IPS-20b (cell line): ENCODE measurements at regions not wholly inside any gene's neighbourhood (a gene's known extent, or its start where the extent isn't known, plus 50 kb on each side); places are given as distances from the start of the nearest gene placed in this dataset.
"Not testable (repeated sequence)": the region's sequence is repeated elsewhere in the genome, so short reads cannot be mapped to it uniquely, and the experiment has no call there.

Experiments used
- H3K27ac ChIP-seq: one replicate; pipeline ENCODE4 v1.5.1; 2013; ENCODE audit warnings: low read length
- H3K27me3 ChIP-seq: 2 replicates; pipeline ENCODE4 v1.6.1; 2013; ENCODE audit warnings: mild to moderate bottlenecking, low read length, inconsistent platforms; ENCODE audit not compliant: insufficient read depth
- H3K36me3 ChIP-seq: 2 replicates; pipeline ENCODE4 v1.6.1; 2013; ENCODE audit warnings: low read depth, mild to moderate bottlenecking, inconsistent platforms, low read length, moderate library complexity; ENCODE audit not compliant: insufficient read depth
- H3K4me1 ChIP-seq: 2 replicates; pipeline ENCODE4 v1.6.1; 2013; ENCODE audit warnings: mild to moderate bottlenecking, control low read depth, inconsistent platforms, low read length, moderate library complexity; ENCODE audit not compliant: insufficient read depth
- H3K4me3 ChIP-seq: 2 replicates; pipeline ENCODE4 v1.5.1; 2013; ENCODE audit warnings: mild to moderate bottlenecking, low read length, inconsistent platforms
- H3K9ac ChIP-seq: 2 replicates; pipeline ENCODE4 v1.6.1; 2013; ENCODE audit warnings: low read depth, mild to moderate bottlenecking, inconsistent platforms, low read length, moderate library complexity
- H3K9me3 ChIP-seq: 2 replicates; pipeline ENCODE4 v1.6.1; 2013; ENCODE audit warnings: mild to moderate bottlenecking, low read depth, low read length, inconsistent platforms; ENCODE audit not compliant: insufficient read depth

DNA sequence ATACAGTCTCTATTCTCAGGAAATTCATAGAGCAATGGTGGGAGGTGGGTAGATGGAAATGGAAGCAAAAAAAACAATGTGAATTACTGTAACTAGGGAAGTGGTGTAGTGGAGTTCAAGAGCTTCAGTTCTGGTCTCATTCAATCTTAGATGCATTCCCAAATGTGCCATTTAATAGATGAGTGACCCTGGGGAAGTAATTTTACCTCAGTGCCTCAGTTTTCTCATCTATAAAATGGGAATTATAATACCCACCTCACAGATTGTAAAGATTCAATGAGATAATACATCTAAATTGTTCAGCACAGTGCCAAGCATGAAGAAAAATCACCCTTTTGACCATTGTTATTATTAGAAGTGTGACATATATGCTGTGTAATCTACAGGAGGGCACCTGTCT lies 173.1 kb downstream of the SLC38A4 start:
- H3K9ac ChIP-seq = no peak overlapping the region
- H3K27me3 ChIP-seq = no peaks in the 10 kb centered on the region
- peaks cover 10% of the 10 kb centered on the region for H3K9me3 ChIP-seq
- no peaks in the 10 kb centered on the region for H3K4me1 ChIP-seq
- no peak overlapping the region for H3K27ac ChIP-seq
- no peak overlapping the region for H3K4me3 ChIP-seq
- H3K36me3 ChIP-seq = no peaks in the 10 kb centered on the region

DNA sequence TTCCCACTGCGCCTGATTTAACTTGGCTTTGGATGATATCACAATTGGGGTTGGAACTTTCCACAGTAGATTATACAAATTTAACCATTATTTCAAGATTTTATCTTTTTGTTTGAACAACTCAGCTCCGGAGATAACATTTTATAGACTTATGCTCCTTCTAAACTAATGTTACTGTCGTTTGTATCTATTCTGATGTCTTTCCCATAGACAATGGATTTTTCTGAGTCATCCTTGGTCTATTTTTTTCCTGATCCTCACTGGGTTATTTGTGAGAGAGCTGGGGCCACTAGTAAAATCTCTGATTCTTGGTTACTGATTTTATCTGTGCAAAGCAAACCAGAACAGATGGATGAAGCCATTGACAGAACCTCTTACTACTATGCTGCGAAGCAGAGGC lies 175.1 kb downstream of the SLC38A4 start:
- Histone ChIP-seq H3K36me3 (no peaks in the 10 kb centered on the region), H3K27ac (no peak overlapping the region), H3K9ac (no peak overlapping the region), H3K27me3 (no peaks in the 10 kb centered on the region), H3K4me3 (no peak overlapping the region), H3K9me3 (peaks cover 15% of the 10 kb centered on the region), H3K4me1 (no peaks in the 10 kb centered on the region)

DNA sequence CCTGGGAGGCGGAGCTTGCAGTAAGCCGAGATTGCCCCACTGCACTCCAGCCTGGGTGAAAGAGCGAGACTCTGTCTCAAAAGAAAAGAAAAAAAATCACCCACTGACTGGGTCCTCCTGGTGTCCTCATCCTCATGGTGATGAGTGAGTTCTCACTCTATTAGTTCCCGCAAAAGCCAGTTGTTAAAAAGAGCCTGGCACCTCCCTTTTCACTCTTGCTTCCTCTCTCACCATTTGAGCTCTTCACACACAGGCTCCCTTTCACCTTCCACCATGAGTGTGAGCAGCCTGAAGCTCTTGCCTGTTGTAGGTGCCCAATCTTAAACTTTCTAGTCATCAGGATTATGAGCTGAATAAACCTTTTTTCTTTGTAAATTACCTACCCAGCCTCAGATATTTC lies 176.4 kb downstream of the SLC38A4 start:
- Histone ChIP-seq H3K9ac (no peak overlapping the region), H3K27ac (no peak overlapping the region), H3K27me3 (no peaks in the 10 kb centered on the region), H3K36me3 (no peaks in the 10 kb centered on the region), H3K9me3 (peaks cover 15% of the 10 kb centered on the region), H3K4me3 (no peak overlapping the region), H3K4me1 (no peaks in the 10 kb centered on the region)

DNA sequence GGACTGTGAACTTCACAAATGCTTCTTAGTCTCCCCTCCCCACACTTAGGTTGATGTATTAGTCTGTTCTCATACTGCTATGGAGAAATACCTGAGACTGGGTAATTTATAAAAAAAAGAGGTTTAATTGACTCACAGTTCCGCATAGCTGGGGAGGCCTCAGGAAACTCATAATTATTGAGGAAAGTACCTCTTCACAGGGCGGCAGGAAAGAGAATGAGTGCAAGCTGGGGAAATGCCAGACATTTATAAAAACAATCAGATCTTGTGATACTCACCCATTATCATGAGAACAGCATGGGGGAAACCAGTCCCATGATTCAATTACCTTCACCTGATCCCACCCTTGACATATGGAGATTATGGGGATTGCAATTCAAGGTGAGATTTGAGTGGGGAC lies 178.8 kb downstream of the SLC38A4 start:
- Histone ChIP-seq H3K4me3 (no peak overlapping the region), H3K4me1 (no peaks in the 10 kb centered on the region)

DNA sequence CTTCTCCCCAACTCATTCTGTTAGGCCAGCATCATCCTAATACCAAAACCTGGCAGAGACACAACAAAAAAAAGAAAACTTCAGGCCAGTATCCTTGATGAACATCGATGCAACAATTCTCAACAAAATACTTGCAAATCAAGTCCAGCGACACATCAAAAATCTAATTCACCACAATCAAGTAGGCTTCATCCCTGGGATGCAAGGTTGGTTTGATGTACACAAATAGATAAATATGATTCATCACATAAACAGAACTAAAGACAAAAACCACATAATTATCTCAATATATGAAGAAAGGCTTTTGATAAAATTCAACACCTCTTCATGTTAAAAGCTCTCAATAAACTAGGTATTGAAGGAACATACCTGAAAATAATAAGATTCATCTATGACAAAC lies 184.1 kb downstream of the SLC38A4 start:
- H3K36me3 ChIP-seq, H3K27me3 ChIP-seq, H3K4me1 ChIP-seq, H3K4me3 ChIP-seq, H3K27ac ChIP-seq, H3K9ac ChIP-seq, H3K9me3 ChIP-seq: not testable (repeated sequence)

More for the DNA sequence above, 178.8 kb downstream of the SLC38A4 start:
- Histone ChIP-seq H3K9me3 (peaks cover 15% of the 10 kb centered on the region), H3K9ac (no peak overlapping the region), H3K27ac (no peak overlapping the region), H3K27me3 (no peaks in the 10 kb centered on the region), H3K36me3 (no peaks in the 10 kb centered on the region)

DNA sequence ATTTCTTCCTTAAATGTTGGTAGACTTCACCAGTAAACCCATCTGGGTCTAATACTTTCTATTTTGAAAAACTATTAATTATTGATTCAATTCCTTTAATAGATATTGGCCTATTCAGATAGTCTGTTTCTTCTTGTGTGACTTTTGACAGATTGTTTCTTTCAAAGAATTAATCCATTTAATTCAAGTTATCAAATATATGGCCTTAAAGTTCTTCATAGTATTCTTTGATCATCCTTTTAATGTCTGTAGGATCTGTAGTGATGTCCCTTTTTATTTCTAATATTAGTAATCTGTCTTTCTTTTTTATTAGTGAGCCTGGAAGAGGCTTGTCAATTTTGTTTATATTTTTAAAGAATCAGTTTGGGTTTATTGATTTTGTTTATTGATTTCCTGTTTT lies 190.0 kb downstream of the SLC38A4 start:
- Histone ChIP-seq H3K9ac (no peak overlapping the region), H3K4me3 (no peak overlapping the region), H3K9me3 (peaks cover 2% of the 10 kb centered on the region; the same call in 1 of the 2 replicates), H3K4me1 (no peaks in the 10 kb centered on the region), H3K27ac (no peak overlapping the region), H3K27me3 (no peaks in the 10 kb centered on the region), H3K36me3 (no peaks in the 10 kb centered on the region)

DNA sequence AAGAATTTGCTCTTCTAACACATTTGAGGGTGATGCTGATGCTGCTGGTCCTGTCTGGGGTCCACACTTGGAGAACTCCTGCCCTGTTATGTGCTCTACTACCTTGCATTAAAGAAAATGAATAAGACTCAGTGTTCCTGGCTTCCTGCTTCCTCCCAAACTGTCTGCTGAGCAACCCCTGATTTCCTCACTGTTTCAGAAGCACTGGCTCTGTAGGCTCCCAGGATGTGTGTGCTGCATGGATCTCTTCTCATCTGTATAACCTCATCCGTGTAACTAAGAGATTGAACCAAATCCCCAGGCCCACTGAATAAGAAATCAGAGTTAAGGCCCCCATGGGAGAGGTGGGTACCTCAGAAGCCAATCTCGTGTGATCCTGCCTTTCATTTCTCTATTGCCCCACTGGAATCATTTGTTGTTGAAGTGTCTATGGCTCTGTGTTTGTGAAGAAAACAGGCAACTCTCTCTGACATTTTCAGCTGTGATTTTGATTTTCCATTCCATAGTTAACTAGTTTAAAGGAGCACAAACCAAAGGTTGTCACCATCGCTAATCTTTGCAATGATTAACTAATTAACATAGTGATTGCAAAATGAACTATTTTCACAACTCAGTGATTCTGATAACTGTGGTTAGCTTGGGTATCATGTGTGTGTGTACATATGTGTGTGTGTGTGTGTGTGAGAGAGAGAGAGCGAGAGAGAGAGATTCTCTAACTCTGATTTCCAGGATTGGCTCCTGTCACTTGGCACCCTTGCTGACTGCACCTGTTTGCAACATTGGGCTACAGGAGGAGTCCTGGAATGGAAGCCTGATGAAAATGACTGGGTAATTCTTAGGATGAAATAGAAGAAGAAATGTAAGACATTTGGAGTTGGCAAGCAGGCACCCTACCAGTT lies 196.2 kb downstream of the SLC38A4 start:
- no peaks in the 10 kb centered on the region for H3K36me3 ChIP-seq
- H3K4me3 ChIP-seq = no peak overlapping the region
- H3K9ac ChIP-seq = no peak overlapping the region
- no peaks in the 10 kb centered on the region for H3K27me3 ChIP-seq
- no peaks in the 10 kb centered on the region for H3K9me3 ChIP-seq
- no peaks in the 10 kb centered on the region for H3K4me1 ChIP-seq
- H3K27ac ChIP-seq = no peak overlapping the region

DNA sequence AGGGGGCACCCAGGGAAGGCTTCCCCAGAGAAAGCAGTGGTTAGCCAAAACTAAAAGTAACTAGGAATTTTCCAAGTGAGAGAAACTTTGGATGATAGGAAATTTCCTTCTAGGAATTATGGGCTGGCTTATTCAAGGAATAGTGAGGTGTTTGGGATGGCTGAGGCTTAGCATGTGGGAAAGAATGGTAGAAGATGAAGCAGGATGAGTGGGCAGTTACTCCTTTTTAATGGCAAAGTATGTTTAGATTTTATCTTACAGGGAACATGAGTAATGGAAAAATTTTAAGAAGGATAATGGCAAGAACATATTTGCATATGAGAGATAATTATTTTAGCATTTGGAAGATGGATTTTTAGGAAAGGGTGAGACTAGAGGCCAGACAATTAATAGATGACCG lies 197.6 kb downstream of the SLC38A4 start:
- Histone ChIP-seq H3K36me3 (no peaks in the 10 kb centered on the region), H3K4me1 (no peaks in the 10 kb centered on the region), H3K27ac (no peak overlapping the region), H3K9ac (no peak overlapping the region), H3K9me3 (no peaks in the 10 kb centered on the region), H3K4me3 (no peak overlapping the region), H3K27me3 (no peaks in the 10 kb centered on the region)

DNA sequence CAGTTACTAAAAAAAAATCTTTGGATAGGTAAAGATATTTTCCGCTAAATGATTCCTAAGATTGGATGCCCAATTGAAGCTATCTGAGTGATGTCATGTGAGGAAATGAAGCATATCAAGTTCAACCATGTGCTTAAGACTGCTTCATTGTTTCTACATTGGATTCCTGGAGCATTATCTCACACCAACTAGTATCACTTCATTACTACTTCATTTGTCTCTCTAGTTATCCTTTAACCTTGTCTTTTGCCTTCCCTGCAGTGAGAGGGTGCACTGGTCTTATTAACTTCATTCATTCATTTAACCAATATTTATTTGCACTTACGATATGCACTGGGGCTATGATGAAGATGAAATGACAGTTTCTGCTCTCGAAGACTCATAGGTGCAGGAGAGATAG lies 198.1 kb downstream of the SLC38A4 start:
- H3K4me3 ChIP-seq = no peak overlapping the region
- H3K4me1 ChIP-seq = no peaks in the 10 kb centered on the region
- no peaks in the 10 kb centered on the region for H3K27me3 ChIP-seq
- H3K36me3 ChIP-seq = no peaks in the 10 kb centered on the region
- H3K9ac ChIP-seq = no peak overlapping the region
- no peaks in the 10 kb centered on the region for H3K9me3 ChIP-seq
- no peak overlapping the region for H3K27ac ChIP-seq

DNA sequence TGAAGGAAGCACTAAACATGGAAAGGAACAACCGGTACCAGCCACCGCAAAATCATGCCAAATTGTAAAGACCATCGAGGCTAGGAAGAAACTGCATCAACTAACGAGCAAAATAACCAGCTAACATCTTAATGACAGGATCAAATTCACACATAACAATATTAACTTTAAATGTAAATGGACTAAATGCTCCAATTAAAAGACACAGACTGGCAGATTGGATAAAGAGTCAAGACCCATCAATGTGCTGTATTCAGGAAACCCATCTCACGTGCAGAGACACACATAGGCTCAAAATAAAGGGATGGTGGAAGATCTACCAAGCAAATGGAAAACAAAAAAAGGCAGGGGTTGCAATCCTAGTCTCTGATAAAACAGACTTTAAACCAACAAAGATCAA lies 206.3 kb downstream of the SLC38A4 start:
- H3K27me3 ChIP-seq, H3K36me3 ChIP-seq, H3K4me1 ChIP-seq, H3K4me3 ChIP-seq, H3K27ac ChIP-seq, H3K9ac ChIP-seq: not testable (repeated sequence)
- H3K9me3 ChIP-seq = peaks cover 17% of the 10 kb centered on the region

DNA sequence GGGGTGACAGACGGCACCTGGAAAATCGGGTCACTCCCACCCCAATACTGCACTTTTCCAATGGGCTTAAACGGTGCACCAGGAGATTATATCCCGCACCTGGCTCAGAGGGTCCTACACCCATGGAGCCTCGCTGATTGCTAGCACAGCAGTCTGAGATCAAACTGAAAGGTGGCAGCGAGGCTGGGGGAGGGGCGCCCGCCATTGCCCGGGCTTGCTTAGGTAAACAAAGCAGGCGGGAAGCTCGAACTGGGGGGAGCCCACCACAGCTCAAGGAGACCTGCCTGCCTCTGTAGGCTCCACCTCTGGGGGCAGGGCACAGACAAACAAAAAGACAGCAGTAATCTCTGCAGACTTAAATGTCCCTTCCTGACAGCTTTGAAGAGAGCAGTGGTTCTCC lies 208.1 kb downstream of the SLC38A4 start:
- not testable (repeated sequence) for H3K9ac ChIP-seq, H3K27me3 ChIP-seq, H3K27ac ChIP-seq, H3K4me1 ChIP-seq, H3K36me3 ChIP-seq, H3K4me3 ChIP-seq
- H3K9me3 ChIP-seq = peaks cover 17% of the 10 kb centered on the region

DNA sequence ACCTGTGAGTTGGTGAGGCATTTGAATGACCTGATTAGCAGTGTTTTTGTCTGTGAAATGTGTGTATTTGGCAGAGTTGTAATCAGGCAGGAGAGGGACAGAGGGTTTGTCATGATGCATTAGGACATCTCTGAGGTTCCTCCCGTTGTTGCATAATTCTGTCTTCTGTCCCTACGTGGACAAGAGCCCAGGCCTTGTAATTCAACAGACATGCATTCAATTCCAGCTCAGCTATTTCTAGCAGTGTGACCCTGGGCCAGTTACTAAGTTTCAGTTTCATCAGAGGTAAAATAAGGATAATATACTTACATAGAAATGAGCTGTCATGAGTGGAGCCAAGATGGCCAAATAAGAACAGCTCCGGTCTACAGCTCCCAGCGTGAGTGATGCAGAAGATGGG lies 208.6 kb downstream of the SLC38A4 start:
- Histone ChIP-seq H3K4me3 (no peak overlapping the region), H3K4me1 (no peaks in the 10 kb centered on the region), H3K36me3 (no peaks in the 10 kb centered on the region), H3K9me3 (peaks cover 17% of the 10 kb centered on the region), H3K27ac (no peak overlapping the region), H3K27me3 (no peaks in the 10 kb centered on the region), H3K9ac (no peak overlapping the region)
